PC-9 (cell line): ENCODE measurements at regions not wholly inside any gene's neighbourhood (a gene's known extent, or its start where the extent isn't known, plus 50 kb on each side); places are given as distances from the start of the nearest gene placed in this dataset.

Experiments used
- CTCF ChIP-seq: fragments of 200-600 bp; sonication (generic); conservative IDR thresholded peaks from 2 replicates; pipeline ENCODE4 v1.6.1; 2017; ENCODE audit warnings: mixed run types, antibody characterized with exemption, mild to moderate bottlenecking, moderate library complexity
- EZH2 ChIP-seq: fragments of 200-600 bp; sonication (generic); IDR thresholded peaks from 2 replicates; pipeline ENCODE4 v1.8.0; 2017; ENCODE audit warnings: antibody characterized with exemption, low read depth

DNA sequence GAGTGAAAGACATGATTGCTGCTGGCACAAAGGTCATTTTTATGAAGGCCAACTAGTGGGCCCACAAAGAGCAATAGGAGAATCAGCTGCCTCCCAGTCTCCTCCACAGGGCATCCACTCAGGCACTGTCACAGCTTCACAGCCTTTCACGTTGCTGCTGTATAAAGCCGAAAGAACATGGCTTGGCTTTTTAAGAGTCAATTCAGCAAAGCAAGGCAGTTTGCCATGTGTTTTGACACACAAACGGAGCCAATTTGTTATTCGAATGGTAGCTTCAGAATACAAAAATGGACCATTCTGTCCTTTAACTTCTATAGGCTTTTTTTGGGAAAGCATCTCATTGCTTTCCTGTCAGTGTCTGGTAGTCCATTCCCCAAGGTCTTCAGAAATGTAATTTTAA lies 283.4 kb upstream of the PARD3B start:
- TF ChIP-seq CTCF: no peak
- no peak for TF ChIP-seq EZH2
